PFSK-1 (cell line): ENCODE measurements at regions not wholly inside any gene's neighbourhood (a gene's known extent, or its start where the extent isn't known, plus 50 kb on each side); places are given as distances from the start of the nearest gene placed in this dataset.

Experiments
- FOXP2 ChIP-seq: optimal IDR thresholded peaks from 2 replicates; pipeline ENCODE3; 2011; ENCODE audit warnings: borderline replicate concordance, control low read depth, inconsistent platforms; ENCODE audit not compliant: insufficient read depth; ENCODE audit errors: extremely low read length, extremely low read depth
- POLR2AphosphoS5 ChIP-seq: IDR thresholded peaks from 2 replicates; pipeline ENCODE4 v1.6.1; 2012; ENCODE audit warnings: low read depth, mild to moderate bottlenecking, control low read depth, low read length, moderate library complexity
- REST ChIP-seq, 2 experiments: IDR thresholded peaks; 2 replicates each; pipeline versions ENCODE4 v1.6.1 to v1.8.0; 2011 to 2012; ENCODE audit warnings: low read depth in 2 of 2, low read length in 2 of 2, control low read depth in 1 of 2, inconsistent platforms in 1 of 2, mild to moderate bottlenecking in 1 of 2, moderate library complexity in 1 of 2; ENCODE audit not compliant: insufficient read depth in 1 of 2
- SIN3A ChIP-seq: IDR thresholded peaks from 2 replicates; pipeline ENCODE4 v1.6.1; 2012; ENCODE audit warnings: mild to moderate bottlenecking, low read length, moderate library complexity, borderline replicate concordance; ENCODE audit not compliant: insufficient read depth
- TAF1 ChIP-seq: IDR thresholded peaks from 2 replicates; pipeline ENCODE4 v1.6.1; 2012; ENCODE audit warnings: low read length, control low read depth, borderline replicate concordance; ENCODE audit not compliant: insufficient read depth

GRCh38 chr6:15871276-15871675 lies 208.4 kb upstream of the DTNBP1 start:
- TF ChIP-seq REST (IDR thresholded peaks at IDR 0.05; ENCODE audit: insufficient read depth in 1 of 2, low read depth in 2 of 2, low read length in 2 of 2) (no peak), TAF1 (no peak), FOXP2 (no peak), SIN3A (no peak), POLR2AphosphoS5 (no peak)

- TF ChIP-seq TAF1 (no peak), SIN3A (no peak), FOXP2 (no peak), POLR2AphosphoS5 (no peak)
Observed at GRCh38 chr6:15870333-15871043, 207.7 kb upstream of the DTNBP1 start.

- TF ChIP-seq FOXP2 (no peak), TAF1 (no peak), REST (IDR thresholded peaks at IDR 0.05; ENCODE audit: insufficient read depth in 1 of 2, low read depth in 2 of 2, low read length in 2 of 2) (no peak), POLR2AphosphoS5 (no peak), SIN3A (no peak)
Observed at GRCh38 chr6:15864708-15865062, 201.9 kb upstream of the DTNBP1 start.

GRCh38 chr6:15864038-15864707 lies 201.3 kb upstream of the DTNBP1 start:
- TF ChIP-seq SIN3A = no peak
- TF ChIP-seq REST (IDR thresholded peaks at IDR 0.05; ENCODE audit: insufficient read depth in 1 of 2, low read depth in 2 of 2, low read length in 2 of 2) = no peak
- no peak for TF ChIP-seq TAF1
- TF ChIP-seq POLR2AphosphoS5 = no peak
- TF ChIP-seq FOXP2 = no peak

- TF ChIP-seq POLR2AphosphoS5 = no peak
- TF ChIP-seq TAF1 = no peak
- no peak for TF ChIP-seq REST (IDR thresholded peaks at IDR 0.05; ENCODE audit: insufficient read depth in 1 of 2, low read depth in 2 of 2, low read length in 2 of 2)
- no peak for TF ChIP-seq SIN3A
- no peak for TF ChIP-seq FOXP2
Observed at GRCh38 chr6:15862810-15863209, 200.0 kb upstream of the DTNBP1 start.
